ENCODE measurements at regions not wholly inside any gene's neighbourhood (a gene's known extent, or its start where the extent isn't known, plus 50 kb on each side); places are given as distances from the start of the nearest gene placed in this dataset.
"Not testable (repeated sequence)": the region's sequence is repeated elsewhere in the genome, so short reads cannot be mapped to it uniquely, and the experiment has no call there.

DNA sequence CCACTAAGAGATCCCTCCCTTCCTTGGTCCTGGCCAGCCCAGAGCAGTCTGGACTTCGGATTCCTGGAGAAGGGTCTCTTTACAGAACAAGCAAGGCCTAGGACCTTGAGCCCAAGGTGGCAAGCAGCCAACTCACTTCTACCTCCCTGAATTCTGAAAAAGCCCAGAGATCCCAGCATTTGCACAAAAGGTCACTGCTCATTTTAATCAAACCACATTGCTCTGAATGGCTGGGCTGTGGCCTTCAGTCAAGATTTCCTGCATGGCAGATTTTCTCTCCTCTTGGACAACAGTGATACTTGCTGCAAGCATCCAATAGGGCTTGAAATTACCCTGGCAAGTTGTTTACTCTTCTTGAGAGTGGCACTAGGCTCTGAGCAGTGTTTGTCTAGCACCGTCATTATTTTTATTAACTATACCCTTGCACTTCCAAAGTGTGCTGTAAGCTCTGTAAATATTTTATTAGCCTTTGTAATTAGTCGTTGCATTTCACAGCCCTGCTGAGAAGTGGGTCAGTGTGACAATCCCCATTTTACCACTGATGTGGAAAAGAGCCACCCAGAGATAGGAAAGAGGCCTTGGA is 274.7 kb upstream of the CTNNB1 start:
- no peak overlapping the region for H3K27ac ChIP-seq (ENCODE audit: low read depth, low read length)
- WGBS, 3 donors: 27 to 77% (median 72%) methylated on average over 3 of the region's 3 CpGs

- 64 to 82% (median 73%) methylated on average over 3 of the region's 3 CpGs for WGBS, 3 donors
- H3K27ac ChIP-seq (ENCODE audit: low read depth, low read length): no peak overlapping the region
Observed at GRCh38 chr3:40925231-40925630, 274.1 kb upstream of the CTNNB1 start.

- no peak overlapping the region for H3K27ac ChIP-seq (ENCODE audit: low read depth, low read length)
Observed at GRCh38 chr3:40930131-40930538, 269.2 kb upstream of the CTNNB1 start.

DNA sequence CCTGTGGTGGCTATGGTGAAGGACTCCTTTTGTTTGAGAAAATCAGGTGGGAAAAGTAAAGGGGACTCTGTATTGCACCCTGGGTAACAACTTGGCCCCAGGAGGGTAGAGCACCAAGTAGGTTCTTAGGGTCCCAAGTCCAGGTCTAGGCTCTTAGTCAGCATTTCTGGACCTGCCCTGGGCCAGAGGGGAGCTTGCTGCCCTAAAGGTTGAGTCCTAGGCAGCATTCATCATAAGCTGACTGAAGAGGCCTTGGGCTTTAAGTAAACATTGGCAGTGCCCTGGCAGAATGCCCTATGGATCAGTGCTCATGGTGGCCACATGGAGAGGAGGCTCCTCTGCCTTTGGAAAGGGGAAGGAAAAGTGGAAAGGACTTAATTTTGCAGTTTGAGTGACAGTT is 268.5 kb upstream of the CTNNB1 start:
- no peak overlapping the region for H3K27ac ChIP-seq (ENCODE audit: low read depth, low read length)

GRCh38 chr3:40938591-40938990 is 260.7 kb upstream of the CTNNB1 start:
- H3K27ac ChIP-seq (ENCODE audit: low read depth, low read length): no peak overlapping the region
- whole genome bisulfite sequencing, 3 donors: 59 to 72% (median 69%) methylated on average over 3 of the region's 3 CpGs

- WGBS, 3 donors: 34 to 78% (median 67%) methylated on average over 4 of the region's 4 CpGs
- H3K27ac ChIP-seq (ENCODE audit: low read depth, low read length): no peak overlapping the region
Observed at GRCh38 chr3:40939030-40939740, 260.1 kb upstream of the CTNNB1 start.

DNA sequence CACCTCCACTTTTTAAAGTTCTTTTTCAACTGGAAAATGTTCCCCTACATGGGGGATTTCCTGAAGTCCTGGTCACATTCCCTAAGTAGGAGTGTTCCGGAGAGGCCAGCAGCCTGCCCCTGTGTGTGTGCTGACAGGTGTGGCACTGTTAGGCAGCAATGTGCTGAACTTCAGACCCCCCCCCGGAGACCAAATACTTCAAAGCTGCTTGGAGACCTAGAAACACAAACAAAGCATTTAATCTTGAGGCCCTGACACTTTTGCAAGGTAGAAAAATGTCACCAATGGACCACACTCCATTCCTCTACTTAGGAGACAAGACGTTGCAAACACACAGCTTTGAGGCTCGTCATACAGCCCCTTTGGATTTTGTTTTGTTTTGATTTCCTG is 259.6 kb upstream of the CTNNB1 start:
- 27 to 64% (median 49%) methylated on average over 4 of the region's 4 CpGs for WGBS, 3 donors
- no peak overlapping the region for H3K27ac ChIP-seq (ENCODE audit: low read depth, low read length)

- no peak overlapping the region for H3K27ac ChIP-seq (ENCODE audit: low read depth, low read length)
- WGBS, 3 donors: 82 to 92% (median 84%) methylated on average over 2 of the region's 2 CpGs
Observed at GRCh38 chr3:40940651-40941050, 258.7 kb upstream of the CTNNB1 start.

DNA sequence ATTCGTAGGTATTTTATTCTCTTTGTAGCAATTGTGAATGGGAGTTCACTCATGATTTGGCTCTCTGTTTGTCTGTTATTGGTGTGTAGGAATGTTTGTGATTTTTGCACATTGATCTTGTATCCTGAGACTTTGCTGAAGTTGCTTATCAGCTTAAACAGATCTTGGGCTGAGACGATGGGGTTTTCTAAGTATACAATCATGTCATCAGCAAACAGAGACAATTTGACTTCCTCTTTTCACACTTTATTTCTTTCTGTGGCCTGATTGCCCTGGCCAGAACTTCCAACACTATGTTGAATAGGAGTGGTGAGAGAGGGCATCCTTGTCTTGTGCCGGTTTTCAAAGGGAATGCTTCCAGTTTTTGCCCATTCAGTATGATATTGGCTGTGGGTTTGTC is 252.3 kb upstream of the CTNNB1 start:
- H3K27ac ChIP-seq (ENCODE audit: low read depth, low read length): not testable (repeated sequence)
- 79 to 88% (median 87%) methylated on average over 3 of the region's 3 CpGs for WGBS, 3 donors

GRCh38 chr3:40949347-40949746 is 250.0 kb upstream of the CTNNB1 start:
- WGBS, 3 donors: 89 to 94% (median 92%) methylated on average over 3 of the region's 3 CpGs
- not testable (repeated sequence) for H3K27ac ChIP-seq (ENCODE audit: low read depth, low read length)

- no peak overlapping the region for H3K27ac ChIP-seq (ENCODE audit: low read depth, low read length)
Observed at GRCh38 chr3:40951636-40952035, 247.7 kb upstream of the CTNNB1 start.

DNA sequence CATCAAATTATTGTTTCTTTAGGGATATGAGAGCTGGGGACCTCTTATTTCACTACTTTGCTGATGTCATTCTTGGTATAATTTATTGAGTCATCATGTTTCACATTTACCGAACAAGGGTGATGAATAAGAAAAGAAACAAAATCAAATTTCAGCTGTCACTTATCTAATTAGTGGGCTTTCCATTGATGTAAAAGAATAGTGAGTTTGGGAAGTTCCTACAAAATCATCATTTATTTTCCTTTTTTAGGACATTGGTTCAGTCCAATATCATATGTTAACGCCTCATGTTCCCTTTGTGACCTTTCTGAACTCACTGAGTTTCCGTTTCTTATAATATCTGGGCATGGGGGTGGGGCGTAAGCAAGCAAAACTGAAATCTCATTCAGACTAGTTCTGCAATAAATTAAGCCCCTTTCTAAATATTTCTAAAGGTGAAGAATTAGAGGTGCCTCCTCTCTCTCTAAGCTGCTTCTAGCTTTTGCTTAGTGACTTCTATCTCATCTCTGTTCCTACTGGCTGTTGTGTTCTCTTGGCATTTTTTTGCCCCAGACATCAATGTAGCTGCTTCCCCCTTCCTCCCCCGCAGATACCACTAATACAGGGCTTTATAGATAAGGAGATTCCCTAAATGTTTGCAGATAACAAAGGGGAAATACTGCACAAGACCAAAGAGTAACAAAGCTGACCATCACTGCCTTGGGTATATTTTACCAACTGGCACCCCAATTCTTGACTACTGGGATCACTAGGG is 238.0 kb upstream of the CTNNB1 start:
- WGBS, 3 donors: 82 to 90% (median 86%) methylated on average over 5 of the region's 5 CpGs
- no peak overlapping the region for H3K27ac ChIP-seq (ENCODE audit: low read depth, low read length)

- WGBS, 3 donors: 73 to 76% (median 74%) methylated on average over 2 of the region's 2 CpGs
- no peak overlapping the region for H3K27ac ChIP-seq (ENCODE audit: low read depth, low read length)
Observed at GRCh38 chr3:40962721-40963120, 236.6 kb upstream of the CTNNB1 start.

DNA sequence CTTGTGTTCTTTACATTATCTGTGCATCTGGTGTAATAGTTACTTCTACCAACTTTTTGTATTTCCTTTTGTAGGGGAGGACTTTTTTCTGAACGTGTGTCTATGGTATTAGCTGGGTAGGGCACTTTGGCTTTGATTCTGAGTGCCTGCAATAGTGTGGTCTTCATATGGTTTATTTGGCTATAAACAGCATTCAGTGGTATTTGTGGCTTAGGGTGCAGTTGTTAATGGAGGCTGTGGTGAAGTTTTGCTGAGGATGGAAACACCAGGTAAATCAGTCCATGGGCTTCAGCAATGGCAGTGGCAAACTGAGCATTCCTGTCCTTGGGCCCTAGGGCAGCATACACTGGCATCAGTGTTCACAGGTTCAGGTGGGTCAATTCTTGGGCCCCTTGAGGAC is 230.6 kb upstream of the CTNNB1 start:
- H3K27ac ChIP-seq (ENCODE audit: low read depth, low read length): no peak overlapping the region
- 71 to 78% (median 78%) methylated on average over 1 of the region's 1 CpG for WGBS, 3 donors

DNA sequence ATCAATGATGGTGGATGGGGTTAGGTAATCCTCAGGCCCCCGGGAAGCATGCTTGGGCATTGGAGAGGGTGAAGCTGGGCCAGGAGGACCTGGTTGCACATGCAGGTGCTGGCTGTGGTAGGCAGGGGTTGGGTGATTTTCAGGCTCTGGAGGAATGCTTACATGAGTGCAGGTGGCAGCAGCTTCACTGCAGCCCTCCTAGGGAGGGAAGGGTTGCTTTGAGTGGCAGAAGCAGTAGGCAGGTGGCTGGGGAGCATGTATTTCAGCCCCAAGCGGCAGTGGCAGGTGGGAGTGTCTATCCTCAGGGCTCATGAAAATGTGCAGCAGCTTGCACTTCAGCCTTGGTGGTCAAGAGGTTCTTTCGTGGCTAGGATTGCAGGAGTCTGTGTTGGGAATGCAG is 230.0 kb upstream of the CTNNB1 start:
- WGBS, 3 donors: 91 to 95% (median 92%) methylated on average over 3 of the region's 3 CpGs

DNA sequence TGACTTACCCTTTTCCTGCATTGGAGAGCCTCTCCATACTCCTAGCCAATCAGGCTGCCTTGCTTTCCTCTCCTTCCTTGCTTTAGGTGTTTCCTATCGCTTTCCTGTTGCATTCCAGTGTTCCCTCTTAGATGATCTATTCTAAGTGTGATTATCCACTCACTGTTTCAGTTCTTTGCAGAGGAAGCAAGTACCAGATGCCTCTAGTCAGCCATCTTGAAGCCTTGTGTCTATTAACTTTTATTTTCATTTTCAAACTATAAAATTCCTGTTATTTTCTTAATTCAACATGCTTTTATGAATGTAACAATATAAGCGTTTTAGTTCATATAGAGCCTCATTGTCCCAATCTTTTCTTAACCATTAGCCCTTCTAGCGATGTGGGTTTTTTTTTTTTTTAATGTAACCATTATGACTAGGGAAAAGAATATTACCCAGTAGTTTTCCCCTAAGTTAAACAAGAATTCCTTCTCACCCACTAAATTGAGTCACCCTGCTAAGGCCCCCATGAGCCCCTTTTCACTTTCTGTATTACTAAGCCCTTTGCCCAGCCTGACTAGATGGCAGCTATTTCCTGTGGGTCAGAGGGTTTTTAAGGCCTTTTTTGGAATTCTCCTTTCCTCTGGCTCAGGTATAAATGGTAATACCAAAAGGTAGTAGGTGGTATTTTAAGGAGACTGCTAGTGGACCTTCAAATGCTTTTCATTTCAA is 229.4 kb upstream of the CTNNB1 start:
- WGBS, 3 donors: 93 to 98% (median 96%) methylated on average over 3 of the region's 3 CpGs
- H3K27ac ChIP-seq (ENCODE audit: low read depth, low read length): no peak overlapping the region

More for the DNA sequence above, 230.0 kb upstream of the CTNNB1 start:
- no peak overlapping the region for H3K27ac ChIP-seq (ENCODE audit: low read depth, low read length)

DNA sequence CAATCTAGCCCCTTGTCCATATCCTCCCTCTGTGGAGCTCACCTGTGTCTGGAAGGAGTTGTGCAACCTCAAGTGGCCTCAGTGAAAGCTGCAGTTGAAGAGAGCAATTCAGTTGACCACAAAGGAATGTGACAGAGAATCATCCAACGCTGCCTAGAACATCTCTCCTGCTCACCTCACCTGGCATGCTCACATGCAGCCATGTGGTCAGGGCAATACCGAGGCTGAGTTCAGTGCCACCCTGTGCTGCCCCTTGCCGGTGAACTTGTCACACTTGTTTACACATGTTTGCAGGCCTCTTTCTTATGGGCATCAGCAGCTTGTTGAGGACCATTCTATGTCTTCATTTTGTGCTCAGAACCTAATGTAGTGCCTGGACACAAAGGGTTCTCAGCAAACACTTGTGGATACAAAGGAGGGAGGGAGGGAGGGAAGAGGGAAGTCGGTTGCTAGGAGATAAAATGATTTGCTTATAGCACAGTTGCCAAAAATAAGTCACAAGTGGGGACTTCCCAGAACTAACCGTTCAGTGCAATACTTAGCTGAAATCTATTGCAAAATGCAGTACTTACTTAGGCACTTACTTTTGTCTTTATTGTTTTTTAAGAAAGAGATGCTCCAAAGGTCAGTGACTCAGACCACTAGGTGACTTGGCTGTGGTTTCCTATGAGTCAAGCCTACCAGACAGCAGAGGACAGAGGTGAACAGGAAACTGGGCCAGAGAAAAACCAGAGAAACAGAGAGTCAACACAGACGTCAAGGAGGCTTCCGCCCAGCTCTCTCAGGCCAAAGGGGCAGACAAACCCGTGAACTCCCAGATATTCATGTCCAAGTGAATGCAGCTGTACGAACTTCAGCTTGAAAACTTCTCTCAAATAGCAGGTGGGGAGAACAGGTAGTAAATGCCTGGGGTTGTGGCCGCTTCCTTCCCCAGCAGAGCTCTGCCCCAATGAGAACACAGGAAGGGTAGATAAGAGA is 227.8 kb upstream of the CTNNB1 start:
- 15 to 28% (median 17%) methylated on average over 10 of the region's 10 CpGs for WGBS, 3 donors
- no peak overlapping the region for H3K27ac ChIP-seq (ENCODE audit: low read depth, low read length)

- H3K27ac ChIP-seq (ENCODE audit: low read depth, low read length): no peak overlapping the region
- 81 to 84% (median 82%) methylated on average over 4 of the region's 4 CpGs for WGBS, 3 donors
Observed at GRCh38 chr3:40972350-40972749, 227.0 kb upstream of the CTNNB1 start.

Data from adipose tissue (tissue), 3 donors.